ENCODE measurements at regions not wholly inside any gene's neighbourhood (a gene's known extent, or its start where the extent isn't known, plus 50 kb on each side); places are given as distances from the start of the nearest gene placed in this dataset.
"Not testable (repeated sequence)": the region's sequence is repeated elsewhere in the genome, so short reads cannot be mapped to it uniquely, and the experiment has no call there.

- no peak overlapping the region for H3K4me3 Mint-ChIP-seq (ENCODE audit: low read depth, unreplicated experiment)
- no peak for DNase-seq
- no peak for TF ChIP-seq CTCF (IDR thresholded peaks at IDR 0.05; ENCODE audit: unreplicated experiment)
- CTCF ChIA-PET = interaction anchor here (0.6 kb wide), 1 partner anchor 20 kb away, joined by 3 read pairs; no protein-coding TSS in a partner anchor
- intact Hi-C loops (cut with micrococcal nuclease; ENCODE audit: unreplicated experiment) = no loop called here
- no peaks in the 10 kb centered on the region for H3K36me3 Mint-ChIP-seq (ENCODE audit: insufficient read depth, unreplicated experiment)
- H3K27me3 Mint-ChIP-seq (ENCODE audit: unreplicated experiment) = peaks cover 98% of the 10 kb centered on the region
- no peaks in the 10 kb centered on the region for H3K9me3 Mint-ChIP-seq (ENCODE audit: low read depth, unreplicated experiment)
- no peaks in the 10 kb centered on the region for H3K4me1 Mint-ChIP-seq (ENCODE audit: low read depth, unreplicated experiment)
- no TSS peak for BruUV-seq (replicated peaks)
- H3K27ac Mint-ChIP-seq (ENCODE audit: unreplicated experiment) = no peak overlapping the region
Observed at GRCh38 chr14:95616745-95617144, 69.5 kb upstream of the TCL1B start.

GRCh38 chr14:95619785-95620417 is 66.3 kb upstream of the TCL1B start:
- no TSS peak for BruUV-seq (replicated peaks)

GRCh38 chr14:95620659-95621059 is 65.6 kb upstream of the TCL1B start:
- intact Hi-C loops (cut with micrococcal nuclease; ENCODE audit: unreplicated experiment) = no loop called here
- CTCF ChIA-PET = no interaction called here
- H3K27me3 Mint-ChIP-seq (ENCODE audit: unreplicated experiment) = peaks cover 91% of the 10 kb centered on the region
- H3K27ac Mint-ChIP-seq (ENCODE audit: unreplicated experiment) = no peak overlapping the region
- BruUV-seq (replicated peaks) = no TSS peak
- no peak for DNase-seq
- TF ChIP-seq CTCF (IDR thresholded peaks at IDR 0.05; ENCODE audit: unreplicated experiment) = no peak
- H3K36me3 Mint-ChIP-seq (ENCODE audit: insufficient read depth, unreplicated experiment) = no peaks in the 10 kb centered on the region
- H3K9me3 Mint-ChIP-seq (ENCODE audit: low read depth, unreplicated experiment) = no peaks in the 10 kb centered on the region
- no peaks in the 10 kb centered on the region for H3K4me1 Mint-ChIP-seq (ENCODE audit: low read depth, unreplicated experiment)
- no peak overlapping the region for H3K4me3 Mint-ChIP-seq (ENCODE audit: low read depth, unreplicated experiment)

More at GRCh38 chr14:95619785-95620417, 66.3 kb upstream of the TCL1B start:
- no peaks in the 10 kb centered on the region for H3K9me3 Mint-ChIP-seq (ENCODE audit: low read depth, unreplicated experiment)
- H3K4me3 Mint-ChIP-seq (ENCODE audit: low read depth, unreplicated experiment) = no peak overlapping the region
- H3K27ac Mint-ChIP-seq (ENCODE audit: unreplicated experiment) = no peak overlapping the region
- CTCF ChIA-PET = no interaction called here
- DNase-seq = no peak
- no peaks in the 10 kb centered on the region for H3K36me3 Mint-ChIP-seq (ENCODE audit: insufficient read depth, unreplicated experiment)
- TF ChIP-seq CTCF (IDR thresholded peaks at IDR 0.05; ENCODE audit: unreplicated experiment) = no peak
- H3K4me1 Mint-ChIP-seq (ENCODE audit: low read depth, unreplicated experiment) = no peaks in the 10 kb centered on the region
- intact Hi-C loops (cut with micrococcal nuclease; ENCODE audit: unreplicated experiment) = no loop called here
- H3K27me3 Mint-ChIP-seq (ENCODE audit: unreplicated experiment) = peaks cover 91% of the 10 kb centered on the region

GRCh38 chr14:95623195-95623594 is 63.0 kb upstream of the TCL1B start:
- H3K4me1 Mint-ChIP-seq (ENCODE audit: low read depth, unreplicated experiment) = no peaks in the 10 kb centered on the region
- BruUV-seq (replicated peaks) = no TSS peak
- no peaks in the 10 kb centered on the region for H3K36me3 Mint-ChIP-seq (ENCODE audit: insufficient read depth, unreplicated experiment)
- H3K27me3 Mint-ChIP-seq (ENCODE audit: unreplicated experiment) = peaks cover 81% of the 10 kb centered on the region
- no peaks in the 10 kb centered on the region for H3K9me3 Mint-ChIP-seq (ENCODE audit: low read depth, unreplicated experiment)
- no peak overlapping the region for H3K27ac Mint-ChIP-seq (ENCODE audit: unreplicated experiment)
- no peak for TF ChIP-seq CTCF (IDR thresholded peaks at IDR 0.05; ENCODE audit: unreplicated experiment)
- CTCF ChIA-PET = no interaction called here
- H3K4me3 Mint-ChIP-seq (ENCODE audit: low read depth, unreplicated experiment) = no peak overlapping the region
- DNase-seq = no peak
- intact Hi-C loops (cut with micrococcal nuclease; ENCODE audit: unreplicated experiment) = no loop called here

GRCh38 chr14:95625710-95626109 is 60.5 kb upstream of the TCL1B start:
- H3K9me3 Mint-ChIP-seq (ENCODE audit: low read depth, unreplicated experiment); H3K4me3 Mint-ChIP-seq (ENCODE audit: low read depth, unreplicated experiment); CTCF ChIA-PET; H3K36me3 Mint-ChIP-seq (ENCODE audit: insufficient read depth, unreplicated experiment); BruUV-seq (replicated peaks); DNase-seq; intact Hi-C loops (cut with micrococcal nuclease; ENCODE audit: unreplicated experiment); H3K27ac Mint-ChIP-seq (ENCODE audit: unreplicated experiment); H3K4me1 Mint-ChIP-seq (ENCODE audit: low read depth, unreplicated experiment): not testable (repeated sequence)
- H3K27me3 Mint-ChIP-seq (ENCODE audit: unreplicated experiment) = peaks cover 76% of the 10 kb centered on the region

Measured in Calu3 (cell line).